Uterus (tissue), 2 donors: ENCODE measurements at regions not wholly inside any gene's neighbourhood (a gene's known extent, or its start where the extent isn't known, plus 50 kb on each side); places are given as distances from the start of the nearest gene placed in this dataset.

Source experiments
- CTCF ChIP-seq, 4 experiments: fragments of 200-600 bp in 2 of 4; fragments of 450-650 bp in 2 of 4; sonication (generic) in 2 of 4; IDR thresholded peaks; one replicate each; pipeline ENCODE4 v1.5.1; 2016 to 2019; ENCODE audit warnings: antibody characterized with exemption in 4 of 4, mild to moderate bottlenecking in 2 of 4, moderate library complexity in 1 of 4
- POLR2A ChIP-seq, 2 donors: fragments of 450-650 bp; IDR thresholded peaks; one replicate each; pipeline ENCODE4 v1.6.1; 2016; ENCODE audit warnings: antibody characterized with exemption in 2 of 2, mild to moderate bottlenecking in 1 of 2, moderate library complexity in 1 of 2

GRCh38 chr6:66291905-66292304 is 584.9 kb upstream of the EYS start:
- TF ChIP-seq POLR2A (IDR thresholded peaks at IDR 0.05) (no peak), CTCF (IDR thresholded peaks at IDR 0.05) (no peak)
